CD4-positive, alpha-beta T cell treated with Interleukin-4 for 1 hour (primary cell): ENCODE measurements at regions not wholly inside any gene's neighbourhood (a gene's known extent, or its start where the extent isn't known, plus 50 kb on each side); places are given as distances from the start of the nearest gene placed in this dataset.
"Not testable (repeated sequence)": the region's sequence is repeated elsewhere in the genome, so short reads cannot be mapped to it uniquely, and the experiment has no call there.

Experiments used
- DNase-seq, 2 donors: peaks; one replicate each; pipeline ENCODE4 v3.0.0-alpha.2; 2020 to 2022

DNA sequence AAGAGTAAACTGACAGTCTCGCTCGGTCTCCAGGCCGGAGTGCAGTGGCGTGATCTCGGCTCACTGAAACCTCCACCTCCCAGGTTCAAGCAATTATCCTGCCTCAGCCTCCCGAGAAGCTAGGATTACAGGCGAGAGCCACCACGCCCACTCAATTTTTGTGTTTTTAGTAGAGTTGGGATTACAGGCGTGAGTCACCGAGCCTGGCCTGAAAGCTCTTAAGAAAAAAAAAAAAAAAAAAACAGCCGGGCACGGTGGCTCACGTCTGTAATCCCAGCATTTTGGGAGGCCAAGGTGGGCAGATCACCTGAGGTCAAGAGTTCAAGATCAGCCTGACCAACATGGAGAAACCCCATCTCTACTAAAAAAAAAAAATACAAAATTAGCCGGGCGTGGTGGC lies 55.3 kb upstream of the THOC2 start:
- DNase-seq = not testable (repeated sequence)

GRCh38 chrX:123788744-123789143 lies 55.9 kb upstream of the THOC2 start:
- DNase-seq = no peak

GRCh38 chrX:123797543-123798447 lies 62.1 kb upstream of the XIAP start:
- no peak for DNase-seq

- DNase-seq = not testable (repeated sequence)
Observed at GRCh38 chrX:123798706-123799430, 61.0 kb upstream of the XIAP start.

GRCh38 chrX:123801901-123802300 lies 58.0 kb upstream of the XIAP start:
- DNase-seq = no peak

GRCh38 chrX:123803331-123803983 lies 56.4 kb upstream of the XIAP start:
- peak; percentile 38 to 48 for DNase-seq

DNA sequence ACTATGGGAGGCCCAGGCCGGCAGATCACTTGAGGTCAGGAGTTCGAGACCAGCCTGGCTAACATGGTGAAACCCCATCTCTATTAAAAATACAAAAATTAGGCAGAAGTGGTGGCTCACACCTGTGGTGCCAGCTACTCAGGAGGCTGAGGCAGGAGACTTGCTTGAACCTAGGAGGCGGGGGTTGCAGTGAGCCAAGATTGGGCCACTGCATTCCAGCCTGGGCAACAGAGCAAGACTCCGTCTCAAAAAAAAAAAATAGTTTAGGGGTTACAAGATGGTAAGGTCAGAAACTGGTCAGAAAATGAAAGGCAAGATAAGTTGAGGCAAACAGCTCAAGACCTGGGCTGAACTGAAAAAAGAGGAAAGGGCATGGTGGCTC lies 55.9 kb upstream of the XIAP start:
- DNase-seq = not testable (repeated sequence)

DNA sequence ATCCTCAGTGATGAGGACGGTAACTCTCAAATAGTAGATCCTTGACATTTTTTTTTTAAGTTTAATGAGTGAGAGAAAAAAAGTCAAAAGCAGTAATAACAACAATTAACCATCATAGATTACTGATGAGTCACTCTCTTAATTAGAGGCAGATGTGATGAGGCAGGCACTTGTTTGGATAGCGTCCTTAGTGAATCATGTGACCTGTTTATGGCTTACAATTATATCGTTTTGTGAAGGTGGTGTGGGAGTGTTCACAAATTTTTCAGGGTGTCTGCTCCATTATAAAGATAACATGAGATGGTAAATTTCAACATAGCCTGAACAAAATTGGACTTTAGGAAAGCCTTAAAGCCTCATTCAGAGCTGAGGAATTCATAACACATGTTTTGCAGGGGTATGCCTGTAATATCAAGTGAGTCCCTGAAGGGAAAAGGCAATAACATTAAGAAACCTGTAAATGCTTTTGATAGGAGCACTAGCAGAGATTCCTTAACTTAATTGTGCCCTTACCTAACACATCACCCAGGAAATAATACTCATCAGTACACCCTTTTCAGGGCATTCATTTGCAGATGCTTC lies 51.9 kb upstream of the XIAP start:
- no peak for DNase-seq

- DNase-seq = no peak
Observed at GRCh38 chrX:123809854-123810375, 49.9 kb upstream of the XIAP start.
